OCI-LY3 (cell line): ENCODE measurements at regions not wholly inside any gene's neighbourhood (a gene's known extent, or its start where the extent isn't known, plus 50 kb on each side); places are given as distances from the start of the nearest gene placed in this dataset.

Experiments
- CTCF ChIP-seq: fragments of 200-600, 300-600 bp; sonication (generic); IDR thresholded peaks from 2 replicates; pipeline ENCODE4 v1.5.1; 2014; ENCODE audit warnings: antibody characterized with exemption, low read length, low read depth
- EZH2phosphoT487 ChIP-seq: fragments of 200-600 bp; shearing (Covaris generic); IDR thresholded peaks from 2 replicates; pipeline ENCODE4 v1.6.1; 2018; ENCODE audit warnings: antibody characterized with exemption, mixed run types, low read depth

- TF ChIP-seq CTCF (no peak), EZH2phosphoT487 (no peak)
Observed at GRCh38 chr10:81733542-81733941, 141.5 kb upstream of the NRG3 start.
